Testis (tissue), 2 donors: ENCODE measurements at regions not wholly inside any gene's neighbourhood (a gene's known extent, or its start where the extent isn't known, plus 50 kb on each side); places are given as distances from the start of the nearest gene placed in this dataset.

Source experiments
- CTCF ChIP-seq, 3 experiments: fragments of 450-650 bp in 2 of 3; fragments of 200-600 bp in 1 of 3; sonication (generic) in 1 of 3; IDR thresholded peaks; one replicate each; pipeline ENCODE4 v1.5.1; 2016 to 2019; ENCODE audit warnings: antibody characterized with exemption in 3 of 3, mild to moderate bottlenecking in 2 of 3, moderate library complexity in 1 of 3
- POLR2A ChIP-seq: fragments of 450-650 bp; IDR thresholded peaks from one replicate; pipeline ENCODE4 v1.6.1; 2017; ENCODE audit warnings: antibody characterized with exemption, mild to moderate bottlenecking, moderate library complexity

- TF ChIP-seq CTCF (IDR thresholded peaks at IDR 0.05), result no peak
- TF ChIP-seq POLR2A, result no peak
These were observed 207.0 kb downstream of the BRD1 start for GRCh38 chr22:49620666-49621065.
